ENCODE measurements at regions not wholly inside any gene's neighbourhood (a gene's known extent, or its start where the extent isn't known, plus 50 kb on each side); places are given as distances from the start of the nearest gene placed in this dataset.

DNA sequence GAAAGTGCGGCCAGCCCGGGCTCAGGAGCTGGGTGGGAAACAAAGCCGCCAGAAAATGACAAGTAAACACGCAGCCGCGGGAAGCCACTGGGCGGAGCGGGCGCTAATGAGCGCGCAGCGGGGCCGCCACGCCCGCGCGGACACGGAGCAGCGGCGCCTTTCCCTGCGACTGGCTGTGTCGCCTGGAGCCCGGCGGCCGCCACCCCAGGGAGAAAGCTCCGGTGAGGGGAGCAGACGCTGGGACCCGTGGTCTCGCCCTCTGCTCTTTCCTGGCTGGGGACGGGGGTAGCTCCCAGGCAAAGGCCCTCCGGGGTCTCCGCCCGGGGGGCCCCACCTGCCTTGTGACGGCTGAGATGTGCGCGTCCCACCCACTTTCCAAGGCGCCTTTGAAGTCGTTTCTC, 54.9 kb downstream of the PRR18 start:
- no peak for TF ChIP-seq POLR2A (IDR thresholded peaks at IDR 0.05)
- TF ChIP-seq, protein P1, sequence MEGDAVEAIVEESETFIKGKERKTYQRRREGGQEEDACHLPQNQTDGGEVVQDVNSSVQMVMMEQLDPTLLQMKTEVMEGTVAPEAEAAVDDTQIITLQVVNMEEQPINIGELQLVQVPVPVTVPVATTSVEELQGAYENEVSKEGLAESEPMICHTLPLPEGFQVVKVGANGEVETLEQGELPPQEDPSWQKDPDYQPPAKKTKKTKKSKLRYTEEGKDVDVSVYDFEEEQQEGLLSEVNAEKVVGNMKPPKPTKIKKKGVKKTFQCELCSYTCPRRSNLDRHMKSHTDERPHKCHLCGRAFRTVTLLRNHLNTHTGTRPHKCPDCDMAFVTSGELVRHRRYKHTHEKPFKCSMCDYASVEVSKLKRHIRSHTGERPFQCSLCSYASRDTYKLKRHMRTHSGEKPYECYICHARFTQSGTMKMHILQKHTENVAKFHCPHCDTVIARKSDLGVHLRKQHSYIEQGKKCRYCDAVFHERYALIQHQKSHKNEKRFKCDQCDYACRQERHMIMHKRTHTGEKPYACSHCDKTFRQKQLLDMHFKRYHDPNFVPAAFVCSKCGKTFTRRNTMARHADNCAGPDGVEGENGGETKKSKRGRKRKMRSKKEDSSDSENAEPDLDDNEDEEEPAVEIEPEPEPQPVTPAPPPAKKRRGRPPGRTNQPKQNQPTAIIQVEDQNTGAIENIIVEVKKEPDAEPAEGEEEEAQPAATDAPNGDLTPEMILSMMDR (IDR thresholded peaks at IDR 0.05) = no peak

Data from esophagus squamous epithelium (tissue), 4 donors.